Ascending aorta (tissue), 2 donors: ENCODE measurements at regions not wholly inside any gene's neighbourhood (a gene's known extent, or its start where the extent isn't known, plus 50 kb on each side); places are given as distances from the start of the nearest gene placed in this dataset.

Experiments
- DNase-seq, 2 donors: peaks; one replicate each; pipeline ENCODE4 v3.0.0-alpha.2; 2019; ENCODE audit warnings: low spot score in 2 of 2
- H3K27ac ChIP-seq, 2 donors: fragments of 200-600 bp; sonication (generic); one replicate each; pipeline ENCODE4 v1.5.1; 2016 to 2017; ENCODE audit warnings: mild to moderate bottlenecking in 1 of 2
- H3K27me3 ChIP-seq: fragments of 200-600 bp; sonication (generic); one replicate; pipeline ENCODE4 v1.5.1; 2017
- H3K36me3 ChIP-seq, 2 donors: fragments of 200-600 bp; sonication (generic); one replicate each; pipeline ENCODE4 v1.5.1; 2016
- H3K4me1 ChIP-seq, 2 donors: fragments of 200-600 bp; sonication (generic); one replicate each; pipeline ENCODE4 v1.5.1; 2016 to 2017; ENCODE audit warnings: mild to moderate bottlenecking in 1 of 2
- H3K4me3 ChIP-seq, 2 donors: fragments of 200-600 bp; sonication (generic); one replicate each; pipeline ENCODE4 v1.5.1; 2016 to 2017; ENCODE audit warnings: mild to moderate bottlenecking in 1 of 2
- H3K9me3 ChIP-seq, 2 donors: fragments of 200-600 bp; sonication (generic); one replicate each; pipeline ENCODE4 v1.5.1; 2016
- CTCF ChIP-seq, 3 experiments: fragments of 200-600 bp in 2 of 3; fragments of 450-650 bp in 1 of 3; sonication (generic) in 2 of 3; IDR thresholded peaks; one replicate each; pipeline ENCODE4 v1.5.1; 2016 to 2019; ENCODE audit warnings: antibody characterized with exemption in 3 of 3, mild to moderate bottlenecking in 1 of 3, moderate library complexity in 1 of 3
- intact Hi-C: fragments of 100-400 bp; cut with DNase I; formaldehyde crosslinking; loops from one replicate; pipeline ENCODE4 v1.15.1; 2023

GRCh38 chr16:26330654-26331053 is 638.9 kb downstream of the HS3ST4 start:
- no peaks in the 10 kb centered on the region for H3K36me3 ChIP-seq
- no peak overlapping the region for H3K4me3 ChIP-seq
- H3K9me3 ChIP-seq, result no peaks in the 10 kb centered on the region
- no peak overlapping the region for H3K27ac ChIP-seq
- no peaks in the 10 kb centered on the region for H3K4me1 ChIP-seq
- no peak for TF ChIP-seq CTCF (IDR thresholded peaks at IDR 0.05)
- DNase-seq, result no peak
- no peaks in the 10 kb centered on the region for H3K27me3 ChIP-seq
- intact Hi-C loops, result no loop called here

GRCh38 chr16:26334218-26335111 is 642.7 kb downstream of the HS3ST4 start:
- Histone ChIP-seq H3K27ac (no peak overlapping the region), H3K36me3 (no peaks in the 10 kb centered on the region), H3K27me3 (no peaks in the 10 kb centered on the region), H3K4me1 (no peaks in the 10 kb centered on the region), H3K9me3 (no peaks in the 10 kb centered on the region), H3K4me3 (no peak overlapping the region)
- no peak for TF ChIP-seq CTCF (IDR thresholded peaks at IDR 0.05)
- no peak for DNase-seq
- intact Hi-C loops, result no loop called here

GRCh38 chr16:26335236-26335853 is 643.6 kb downstream of the HS3ST4 start:
- no peak for TF ChIP-seq CTCF (IDR thresholded peaks at IDR 0.05)
- Histone ChIP-seq H3K27ac (no peak overlapping the region), H3K27me3 (no peaks in the 10 kb centered on the region), H3K4me3 (no peak overlapping the region), H3K9me3 (no peaks in the 10 kb centered on the region), H3K4me1 (no peaks in the 10 kb centered on the region), H3K36me3 (no peaks in the 10 kb centered on the region)
- intact Hi-C loops, result no loop called here
- no peak for DNase-seq

- Histone ChIP-seq H3K27ac (no peak overlapping the region), H3K27me3 (no peaks in the 10 kb centered on the region), H3K9me3 (no peaks in the 10 kb centered on the region), H3K36me3 (no peaks in the 10 kb centered on the region), H3K4me1 (no peaks in the 10 kb centered on the region), H3K4me3 (no peak overlapping the region)
- intact Hi-C loops, result no loop called here
- DNase-seq, result no peak
- no peak for TF ChIP-seq CTCF (IDR thresholded peaks at IDR 0.05)
Observed at GRCh38 chr16:26342621-26343020, 650.9 kb downstream of the HS3ST4 start.

GRCh38 chr16:26344240-26344776 is 652.5 kb downstream of the HS3ST4 start:
- no peak for TF ChIP-seq CTCF (IDR thresholded peaks at IDR 0.05)
- no peak overlapping the region for H3K4me3 ChIP-seq
- no peaks in the 10 kb centered on the region for H3K9me3 ChIP-seq
- no peak for DNase-seq
- H3K27ac ChIP-seq, result no peak overlapping the region
- no peaks in the 10 kb centered on the region for H3K36me3 ChIP-seq
- H3K4me1 ChIP-seq, result no peaks in the 10 kb centered on the region
- intact Hi-C loops, result no loop called here
- H3K27me3 ChIP-seq, result no peaks in the 10 kb centered on the region
